Caco-2 (cell line): ENCODE measurements at regions not wholly inside any gene's neighbourhood (a gene's known extent, or its start where the extent isn't known, plus 50 kb on each side); places are given as distances from the start of the nearest gene placed in this dataset.
A peak's percentile ranks its signal among the peaks of the same experiment; 100 is the strongest.

Experiments used
- BruUV-seq: library from RNA; stranded (reverse); fragments of 400-500 nt; replicated peaks from 2 replicates; lab custom pipeline; 2021; lab: Mats Ljungman, UMichigan
- CTCF ChIA-PET: fragments of 300-600 bp; sonication (Branson Sonifier 250); formaldehyde crosslinking; loops from one replicate; lab custom pipeline; 2022; ENCODE audit warnings: antibody characterized with exemption; lab: Charles Lee
- POLR2A ChIA-PET: fragments of 300-600 bp; sonication (Branson Sonifier 250); formaldehyde crosslinking; loops from one replicate; lab custom pipeline; 2022; ENCODE audit warnings: antibody characterized with exemption; lab: Charles Lee
- DNase-seq, 2 experiments: peaks; one replicate each; pipeline versions ENCODE4 v3.0.0 to v3.0.0-alpha.2; 2020 to 2022
- H3K27me3 ChIP-seq: replicated peaks from 2 replicates; pipeline ENCODE4 v1.6.0; 2011; ENCODE audit warnings: low read length; ENCODE audit not compliant: control insufficient read depth, insufficient read depth
- H3K36me3 ChIP-seq: 2 replicates; pipeline ENCODE4 v1.5.1; 2011; ENCODE audit warnings: low read length; ENCODE audit not compliant: control insufficient read depth, insufficient read depth
- H3K4me1 ChIP-seq: fragments of 250-450 bp; sonication (Bioruptor Pico); 2 replicates; pipeline ENCODE4 v1.5.1; 2020; ENCODE audit warnings: mild to moderate bottlenecking
- H3K4me3 ChIP-seq: 2 replicates; pipeline ENCODE4 v1.5.1; 2011; ENCODE audit warnings: low read depth, mild to moderate bottlenecking, control low read depth, low read length
- H3K9me3 ChIP-seq: fragments of 250-450 bp; sonication (Bioruptor Pico); 2 replicates; pipeline ENCODE4 v1.5.1; 2020; ENCODE audit warnings: mild to moderate bottlenecking, moderate library complexity
- H3K27ac Mint-ChIP-seq: one replicate; pipeline ENCODE4 v1.8.0; 2022; ENCODE audit warnings: mixed read lengths; ENCODE audit not compliant: unreplicated experiment
- H3K27me3 Mint-ChIP-seq: one replicate; pipeline ENCODE4 v1.8.0; 2022; ENCODE audit warnings: mixed read lengths; ENCODE audit not compliant: insufficient read depth, unreplicated experiment
- H3K36me3 Mint-ChIP-seq: one replicate; pipeline ENCODE4 v1.8.0; 2022; ENCODE audit warnings: mild to moderate bottlenecking, mixed read lengths; ENCODE audit not compliant: insufficient read depth, unreplicated experiment
- H3K4me1 Mint-ChIP-seq: one replicate; pipeline ENCODE4 v1.8.0; 2022; ENCODE audit warnings: low read depth, mixed read lengths; ENCODE audit not compliant: unreplicated experiment
- H3K4me3 Mint-ChIP-seq: one replicate; pipeline ENCODE4 v1.8.0; 2022; ENCODE audit warnings: mild to moderate bottlenecking, moderate library complexity, mixed read lengths; ENCODE audit not compliant: unreplicated experiment
- H3K9me3 Mint-ChIP-seq: one replicate; pipeline ENCODE4 v1.8.0; 2022; ENCODE audit warnings: mixed read lengths; ENCODE audit not compliant: unreplicated experiment
- CTCF ChIP-seq, 2 experiments: fragments of 200-600 bp in 1 of 2; IDR thresholded peaks; 1 replicate in 1 of 2; 2 replicates in 1 of 2; pipeline versions ENCODE4 v1.5.1 to v1.8.0; 2011 to 2022; ENCODE audit warnings: antibody characterized with exemption in 1 of 2, control low read depth in 1 of 2, inconsistent platforms in 1 of 2, low read depth in 1 of 2, low read length in 1 of 2, mild to moderate bottlenecking in 1 of 2, moderate library complexity in 1 of 2; ENCODE audit not compliant: insufficient read depth in 1 of 2, severe bottlenecking in 1 of 2, unreplicated experiment in 1 of 2
- intact Hi-C: fragments of 100-400 bp; cut with micrococcal nuclease; formaldehyde crosslinking; loops from one replicate; pipeline ENCODE4 v1.10.0; 2022; ENCODE audit not compliant: unreplicated experiment

GRCh38 chr12:72139411-72139810 is 132.8 kb upstream of the TRHDE start:
- no peak overlapping the region for H3K4me3 Mint-ChIP-seq
- H3K9me3 ChIP-seq, result no peaks in the 10 kb centered on the region
- BruUV-seq, result no TSS peak
- no peaks in the 10 kb centered on the region for H3K9me3 Mint-ChIP-seq
- no peak for TF ChIP-seq CTCF (IDR thresholded peaks at IDR 0.05; ENCODE audit: insufficient read depth in 1 of 2, low read depth in 1 of 2, low read length in 1 of 2, severe bottlenecking in 1 of 2, unreplicated experiment in 1 of 2)
- no peaks in the 10 kb centered on the region for H3K36me3 Mint-ChIP-seq
- no peak overlapping the region for H3K27ac Mint-ChIP-seq
- ChIA-PET CTCF (no interaction called here), POLR2A (no interaction called here)
- H3K27me3 Mint-ChIP-seq, result peaks cover 12% of the 10 kb centered on the region
- H3K4me1 ChIP-seq, result no peaks in the 10 kb centered on the region
- DNase-seq, result no peak
- H3K4me1 Mint-ChIP-seq, result no peaks in the 10 kb centered on the region
- H3K36me3 ChIP-seq, result no peaks in the 10 kb centered on the region
- no peaks in the 10 kb centered on the region for H3K27me3 ChIP-seq
- intact Hi-C loops, result loop anchor here (10.0 kb wide), 1 partner anchor 125 kb away; no protein-coding TSS in a partner anchor
- no peak overlapping the region for H3K4me3 ChIP-seq

GRCh38 chr12:72141381-72141780 is 130.8 kb upstream of the TRHDE start:
- peak; percentile 26 to 28 for TF ChIP-seq CTCF (IDR thresholded peaks at IDR 0.05; ENCODE audit: insufficient read depth in 1 of 2, low read depth in 1 of 2, low read length in 1 of 2, severe bottlenecking in 1 of 2, unreplicated experiment in 1 of 2)
- ChIA-PET CTCF (interaction anchor here (0.6 to 1.0 kb wide), 2 partner anchors 20 to 124 kb away, joined by 4 to 6 read pairs; no protein-coding TSS in a partner anchor), POLR2A (no interaction called here)
- Mint-ChIP-seq H3K4me1 (no peaks in the 10 kb centered on the region), H3K27me3 (peaks cover 8% of the 10 kb centered on the region), H3K9me3 (no peaks in the 10 kb centered on the region), H3K4me3 (no peak overlapping the region), H3K36me3 (no peaks in the 10 kb centered on the region), H3K27ac (no peak overlapping the region)
- no peak overlapping the region for H3K4me3 ChIP-seq
- H3K27me3 ChIP-seq, result no peaks in the 10 kb centered on the region
- no peaks in the 10 kb centered on the region for H3K4me1 ChIP-seq
- no TSS peak for BruUV-seq
- DNase-seq, result no peak
- intact Hi-C loops, result no loop called here
- no peaks in the 10 kb centered on the region for H3K36me3 ChIP-seq
- H3K9me3 ChIP-seq, result no peaks in the 10 kb centered on the region

- H3K9me3 ChIP-seq, result no peaks in the 10 kb centered on the region
- Mint-ChIP-seq H3K9me3 (no peaks in the 10 kb centered on the region), H3K4me3 (no peak overlapping the region), H3K36me3 (no peaks in the 10 kb centered on the region), H3K27me3 (peaks cover 2% of the 10 kb centered on the region), H3K4me1 (no peaks in the 10 kb centered on the region), H3K27ac (no peak overlapping the region)
- no TSS peak for BruUV-seq
- H3K36me3 ChIP-seq, result no peaks in the 10 kb centered on the region
- ChIA-PET POLR2A (no interaction called here), CTCF (no interaction called here)
- intact Hi-C loops, result no loop called here
- H3K4me1 ChIP-seq, result no peaks in the 10 kb centered on the region
- no peak for DNase-seq
- H3K27me3 ChIP-seq, result no peaks in the 10 kb centered on the region
- TF ChIP-seq CTCF (IDR thresholded peaks at IDR 0.05; ENCODE audit: insufficient read depth in 1 of 2, low read depth in 1 of 2, low read length in 1 of 2, severe bottlenecking in 1 of 2, unreplicated experiment in 1 of 2), result no peak
- H3K4me3 ChIP-seq, result no peak overlapping the region
These were observed 127.6 kb upstream of the TRHDE start for GRCh38 chr12:72144553-72144952.
